ENCODE measurements at regions not wholly inside any gene's neighbourhood (a gene's known extent, or its start where the extent isn't known, plus 50 kb on each side); places are given as distances from the start of the nearest gene placed in this dataset.

- TF ChIP-seq, protein P1, sequence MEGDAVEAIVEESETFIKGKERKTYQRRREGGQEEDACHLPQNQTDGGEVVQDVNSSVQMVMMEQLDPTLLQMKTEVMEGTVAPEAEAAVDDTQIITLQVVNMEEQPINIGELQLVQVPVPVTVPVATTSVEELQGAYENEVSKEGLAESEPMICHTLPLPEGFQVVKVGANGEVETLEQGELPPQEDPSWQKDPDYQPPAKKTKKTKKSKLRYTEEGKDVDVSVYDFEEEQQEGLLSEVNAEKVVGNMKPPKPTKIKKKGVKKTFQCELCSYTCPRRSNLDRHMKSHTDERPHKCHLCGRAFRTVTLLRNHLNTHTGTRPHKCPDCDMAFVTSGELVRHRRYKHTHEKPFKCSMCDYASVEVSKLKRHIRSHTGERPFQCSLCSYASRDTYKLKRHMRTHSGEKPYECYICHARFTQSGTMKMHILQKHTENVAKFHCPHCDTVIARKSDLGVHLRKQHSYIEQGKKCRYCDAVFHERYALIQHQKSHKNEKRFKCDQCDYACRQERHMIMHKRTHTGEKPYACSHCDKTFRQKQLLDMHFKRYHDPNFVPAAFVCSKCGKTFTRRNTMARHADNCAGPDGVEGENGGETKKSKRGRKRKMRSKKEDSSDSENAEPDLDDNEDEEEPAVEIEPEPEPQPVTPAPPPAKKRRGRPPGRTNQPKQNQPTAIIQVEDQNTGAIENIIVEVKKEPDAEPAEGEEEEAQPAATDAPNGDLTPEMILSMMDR (IDR thresholded peaks at IDR 0.05), result no peak
- no peak for TF ChIP-seq POLR2A (IDR thresholded peaks at IDR 0.05)
Measured at GRCh38 chr2:2860589-2861300, 516.9 kb downstream of the EIPR1 start.
